ENCODE measurements at regions not wholly inside any gene's neighbourhood (a gene's known extent, or its start where the extent isn't known, plus 50 kb on each side); places are given as distances from the start of the nearest gene placed in this dataset.

GRCh38 chr10:2427412-2427811 lies 639.9 kb upstream of the PFKP start:
- TF ChIP-seq ZNF274 (IDR thresholded peaks at IDR 0.05; ENCODE audit: low read depth, low read length) (no peak), SUZ12 (IDR thresholded peaks at IDR 0.05; ENCODE audit: extremely low read depth, insufficient read depth, insufficient read length) (no peak), YY1 (IDR thresholded peaks at IDR 0.05; ENCODE audit: insufficient read depth, insufficient read length) (no peak)
- Histone ChIP-seq H3K4me1 (ENCODE audit: insufficient read depth, insufficient read length) (no peaks in the 10 kb centered on the region), H3K4me3 (ENCODE audit: insufficient read length, low read depth) (no peak overlapping the region), H3K9me3 (ENCODE audit: insufficient read depth, low read length) (no peaks in the 10 kb centered on the region), H3K36me3 (ENCODE audit: insufficient read depth, insufficient read length, low read length) (no peaks in the 10 kb centered on the region), H3K27me3 (ENCODE audit: insufficient read depth, insufficient read length) (no peaks in the 10 kb centered on the region), H3K9ac (ENCODE audit: insufficient read length, low read depth) (no peak overlapping the region)
- no peak for DNase-seq (ENCODE audit: low read depth, low spot score)

- no peaks in the 10 kb centered on the region for H3K36me3 ChIP-seq (ENCODE audit: insufficient read depth, insufficient read length, low read length)
- H3K4me3 ChIP-seq (ENCODE audit: insufficient read length, low read depth) = no peak overlapping the region
- no peaks in the 10 kb centered on the region for H3K27me3 ChIP-seq (ENCODE audit: insufficient read depth, insufficient read length)
- H3K4me1 ChIP-seq (ENCODE audit: insufficient read depth, insufficient read length) = no peaks in the 10 kb centered on the region
- H3K9me3 ChIP-seq (ENCODE audit: insufficient read depth, low read length) = no peaks in the 10 kb centered on the region
- DNase-seq (ENCODE audit: low read depth, low spot score) = no peak
- no peak for TF ChIP-seq SUZ12 (IDR thresholded peaks at IDR 0.05; ENCODE audit: extremely low read depth, insufficient read depth, insufficient read length)
- no peak for TF ChIP-seq ZNF274 (IDR thresholded peaks at IDR 0.05; ENCODE audit: low read depth, low read length)
- no peak for TF ChIP-seq YY1 (IDR thresholded peaks at IDR 0.05; ENCODE audit: insufficient read depth, insufficient read length)
- H3K9ac ChIP-seq (ENCODE audit: insufficient read length, low read depth) = no peak overlapping the region
Measured at GRCh38 chr10:2425320-2425719, 642.0 kb upstream of the PFKP start.

- H3K9ac ChIP-seq (ENCODE audit: insufficient read length, low read depth) = no peak overlapping the region
- H3K4me3 ChIP-seq (ENCODE audit: insufficient read length, low read depth) = no peak overlapping the region
- no peak for DNase-seq (ENCODE audit: low read depth, low spot score)
- H3K36me3 ChIP-seq (ENCODE audit: insufficient read depth, insufficient read length, low read length) = no peaks in the 10 kb centered on the region
- no peaks in the 10 kb centered on the region for H3K9me3 ChIP-seq (ENCODE audit: insufficient read depth, low read length)
- no peaks in the 10 kb centered on the region for H3K27me3 ChIP-seq (ENCODE audit: insufficient read depth, insufficient read length)
- TF ChIP-seq SUZ12 (IDR thresholded peaks at IDR 0.05; ENCODE audit: extremely low read depth, insufficient read depth, insufficient read length) = no peak
- TF ChIP-seq ZNF274 (IDR thresholded peaks at IDR 0.05; ENCODE audit: low read depth, low read length) = no peak
- TF ChIP-seq YY1 (IDR thresholded peaks at IDR 0.05; ENCODE audit: insufficient read depth, insufficient read length) = no peak
- no peaks in the 10 kb centered on the region for H3K4me1 ChIP-seq (ENCODE audit: insufficient read depth, insufficient read length)
Measured at GRCh38 chr10:2414562-2414961, 652.8 kb upstream of the PFKP start.

- Histone ChIP-seq H3K4me3 (ENCODE audit: insufficient read length, low read depth) (no peak overlapping the region), H3K27me3 (ENCODE audit: insufficient read depth, insufficient read length) (no peaks in the 10 kb centered on the region), H3K36me3 (ENCODE audit: insufficient read depth, insufficient read length, low read length) (no peaks in the 10 kb centered on the region), H3K9ac (ENCODE audit: insufficient read length, low read depth) (no peak overlapping the region), H3K9me3 (ENCODE audit: insufficient read depth, low read length) (no peaks in the 10 kb centered on the region), H3K4me1 (ENCODE audit: insufficient read depth, insufficient read length) (no peaks in the 10 kb centered on the region)
- TF ChIP-seq SUZ12 (IDR thresholded peaks at IDR 0.05; ENCODE audit: extremely low read depth, insufficient read depth, insufficient read length) (no peak), YY1 (IDR thresholded peaks at IDR 0.05; ENCODE audit: insufficient read depth, insufficient read length) (no peak), ZNF274 (IDR thresholded peaks at IDR 0.05; ENCODE audit: low read depth, low read length) (no peak)
- DNase-seq (ENCODE audit: low read depth, low spot score) = no peak
Measured at GRCh38 chr10:2414039-2414438, 653.3 kb upstream of the PFKP start.

GRCh38 chr10:2410049-2410448 lies 657.3 kb upstream of the PFKP start:
- no peaks in the 10 kb centered on the region for H3K36me3 ChIP-seq (ENCODE audit: insufficient read depth, insufficient read length, low read length)
- TF ChIP-seq ZNF274 (IDR thresholded peaks at IDR 0.05; ENCODE audit: low read depth, low read length) (no peak), YY1 (IDR thresholded peaks at IDR 0.05; ENCODE audit: insufficient read depth, insufficient read length) (no peak), SUZ12 (IDR thresholded peaks at IDR 0.05; ENCODE audit: extremely low read depth, insufficient read depth, insufficient read length) (no peak)
- H3K27me3 ChIP-seq (ENCODE audit: insufficient read depth, insufficient read length) = no peaks in the 10 kb centered on the region
- H3K4me1 ChIP-seq (ENCODE audit: insufficient read depth, insufficient read length) = no peaks in the 10 kb centered on the region
- no peak overlapping the region for H3K9ac ChIP-seq (ENCODE audit: insufficient read length, low read depth)
- H3K9me3 ChIP-seq (ENCODE audit: insufficient read depth, low read length) = no peaks in the 10 kb centered on the region
- H3K4me3 ChIP-seq (ENCODE audit: insufficient read length, low read depth) = no peak overlapping the region
- no peak for DNase-seq (ENCODE audit: low read depth, low spot score)

GRCh38 chr10:2401459-2401858 lies 664.1 kb upstream of the ADARB2 start:
- no peak overlapping the region for H3K9ac ChIP-seq (ENCODE audit: insufficient read length, low read depth)
- no peaks in the 10 kb centered on the region for H3K9me3 ChIP-seq (ENCODE audit: insufficient read depth, low read length)
- H3K36me3 ChIP-seq (ENCODE audit: insufficient read depth, insufficient read length, low read length) = no peaks in the 10 kb centered on the region
- DNase-seq (ENCODE audit: low read depth, low spot score) = no peak
- no peak overlapping the region for H3K4me3 ChIP-seq (ENCODE audit: insufficient read length, low read depth)
- no peak for TF ChIP-seq SUZ12 (IDR thresholded peaks at IDR 0.05; ENCODE audit: extremely low read depth, insufficient read depth, insufficient read length)
- TF ChIP-seq YY1 (IDR thresholded peaks at IDR 0.05; ENCODE audit: insufficient read depth, insufficient read length) = no peak
- H3K27me3 ChIP-seq (ENCODE audit: insufficient read depth, insufficient read length) = no peaks in the 10 kb centered on the region
- H3K4me1 ChIP-seq (ENCODE audit: insufficient read depth, insufficient read length) = no peaks in the 10 kb centered on the region

GRCh38 chr10:2399482-2399881 lies 662.2 kb upstream of the ADARB2 start:
- Histone ChIP-seq H3K4me3 (ENCODE audit: insufficient read length, low read depth) (no peak overlapping the region), H3K9me3 (ENCODE audit: insufficient read depth, low read length) (no peaks in the 10 kb centered on the region), H3K9ac (ENCODE audit: insufficient read length, low read depth) (no peak overlapping the region), H3K36me3 (ENCODE audit: insufficient read depth, insufficient read length, low read length) (no peaks in the 10 kb centered on the region), H3K4me1 (ENCODE audit: insufficient read depth, insufficient read length) (no peaks in the 10 kb centered on the region), H3K27me3 (ENCODE audit: insufficient read depth, insufficient read length) (no peaks in the 10 kb centered on the region)
- no peak for DNase-seq (ENCODE audit: low read depth, low spot score)
- no peak for TF ChIP-seq ZNF274 (IDR thresholded peaks at IDR 0.05; ENCODE audit: low read depth, low read length)
- no peak for TF ChIP-seq YY1 (IDR thresholded peaks at IDR 0.05; ENCODE audit: insufficient read depth, insufficient read length)
- no peak for TF ChIP-seq SUZ12 (IDR thresholded peaks at IDR 0.05; ENCODE audit: extremely low read depth, insufficient read depth, insufficient read length)

Data from NT2/D1 (cell line).